HUES48 (cell line): ENCODE measurements at regions not wholly inside any gene's neighbourhood (a gene's known extent, or its start where the extent isn't known, plus 50 kb on each side); places are given as distances from the start of the nearest gene placed in this dataset.
"Not testable (repeated sequence)": the region's sequence is repeated elsewhere in the genome, so short reads cannot be mapped to it uniquely, and the experiment has no call there.

Experiments used
- H3K27ac ChIP-seq: one replicate; pipeline ENCODE4 v1.7.0; 2013; ENCODE audit warnings: low read depth, low read length, inconsistent platforms
- H3K27me3 ChIP-seq: 2 replicates; pipeline ENCODE4 v1.6.1; 2013; ENCODE audit warnings: mild to moderate bottlenecking, low read length; ENCODE audit not compliant: control insufficient read depth, insufficient read depth
- H3K36me3 ChIP-seq: 2 replicates; pipeline ENCODE4 v1.6.1; 2013; ENCODE audit warnings: low read length; ENCODE audit not compliant: control insufficient read depth, insufficient read depth
- H3K4me1 ChIP-seq: 2 replicates; pipeline ENCODE4 v1.6.1; 2013; ENCODE audit warnings: mild to moderate bottlenecking, low read length; ENCODE audit not compliant: control insufficient read depth, insufficient read depth
- H3K4me3 ChIP-seq: 2 replicates; pipeline ENCODE4 v1.5.1; 2013; ENCODE audit warnings: mild to moderate bottlenecking, low read depth, low read length
- H3K9ac ChIP-seq: 2 replicates; pipeline ENCODE4 v1.6.1; 2013; ENCODE audit warnings: mild to moderate bottlenecking, low read depth, low read length, moderate library complexity
- H3K9me3 ChIP-seq: 2 replicates; pipeline ENCODE4 v1.6.1; 2013; ENCODE audit warnings: low read length; ENCODE audit not compliant: control insufficient read depth, insufficient read depth

- H3K27me3 ChIP-seq = no peaks in the 10 kb centered on the region
- H3K4me3 ChIP-seq = no peak overlapping the region
- no peaks in the 10 kb centered on the region for H3K9me3 ChIP-seq
- H3K27ac ChIP-seq = no peak overlapping the region
- H3K36me3 ChIP-seq = no peaks in the 10 kb centered on the region
- no peak overlapping the region for H3K9ac ChIP-seq
- 0 out of 2 replicates have a peak, but pooled peaks cover 6% of the 10 kb centered on the region for H3K4me1 ChIP-seq
Measured at GRCh38 chr3:112765531-112765930, 81.1 kb downstream of the CD200R1L start.

GRCh38 chr3:112763258-112763657, 83.4 kb downstream of the CD200R1L start:
- no peaks in the 10 kb centered on the region for H3K4me1 ChIP-seq
- no peaks in the 10 kb centered on the region for H3K36me3 ChIP-seq
- no peaks in the 10 kb centered on the region for H3K27me3 ChIP-seq
- no peak overlapping the region for H3K9ac ChIP-seq
- no peaks in the 10 kb centered on the region for H3K9me3 ChIP-seq
- no peak overlapping the region for H3K27ac ChIP-seq
- H3K4me3 ChIP-seq = no peak overlapping the region

GRCh38 chr3:112761062-112761638, 85.5 kb downstream of the CD200R1L start:
- Histone ChIP-seq H3K36me3 (no peaks in the 10 kb centered on the region), H3K4me1 (no peaks in the 10 kb centered on the region), H3K27ac (no peak overlapping the region), H3K4me3 (no peak overlapping the region), H3K9ac (no peak overlapping the region), H3K9me3 (no peaks in the 10 kb centered on the region), H3K27me3 (no peaks in the 10 kb centered on the region)

GRCh38 chr3:112759681-112760080, 87.0 kb downstream of the CD200R1L start:
- no peak overlapping the region for H3K27ac ChIP-seq
- no peaks in the 10 kb centered on the region for H3K27me3 ChIP-seq
- H3K36me3 ChIP-seq = no peaks in the 10 kb centered on the region
- no peak overlapping the region for H3K4me3 ChIP-seq
- no peak overlapping the region for H3K9ac ChIP-seq
- no peaks in the 10 kb centered on the region for H3K9me3 ChIP-seq
- no peaks in the 10 kb centered on the region for H3K4me1 ChIP-seq

- Histone ChIP-seq H3K27me3 (no peaks in the 10 kb centered on the region), H3K36me3 (no peaks in the 10 kb centered on the region), H3K27ac (no peak overlapping the region), H3K9me3 (no peaks in the 10 kb centered on the region), H3K4me3 (no peak overlapping the region), H3K9ac (no peak overlapping the region), H3K4me1 (no peaks in the 10 kb centered on the region)
Measured at GRCh38 chr3:112759210-112759609, 87.5 kb downstream of the CD200R1L start.

- H3K27me3 ChIP-seq = no peaks in the 10 kb centered on the region
- no peaks in the 10 kb centered on the region for H3K9me3 ChIP-seq
- H3K36me3 ChIP-seq = no peaks in the 10 kb centered on the region
- H3K4me1 ChIP-seq = no peaks in the 10 kb centered on the region
- no peak overlapping the region for H3K4me3 ChIP-seq
- no peak overlapping the region for H3K9ac ChIP-seq
- no peak overlapping the region for H3K27ac ChIP-seq
Measured at GRCh38 chr3:112757197-112757596, 89.5 kb downstream of the CD200R1L start.

- Histone ChIP-seq H3K4me3 (no peak overlapping the region), H3K36me3 (no peaks in the 10 kb centered on the region), H3K9ac (no peak overlapping the region), H3K4me1 (no peaks in the 10 kb centered on the region), H3K27me3 (no peaks in the 10 kb centered on the region), H3K27ac (no peak overlapping the region), H3K9me3 (no peaks in the 10 kb centered on the region)
Measured at GRCh38 chr3:112755845-112756613, 90.6 kb downstream of the CD200R1L start.

- not testable (repeated sequence) for H3K36me3 ChIP-seq, H3K9ac ChIP-seq, H3K4me3 ChIP-seq, H3K9me3 ChIP-seq, H3K4me1 ChIP-seq, H3K27me3 ChIP-seq, H3K27ac ChIP-seq
Measured at GRCh38 chr3:112755046-112755445, 91.6 kb downstream of the CD200R1L start.

GRCh38 chr3:112751564-112752512, 94.8 kb downstream of the CD200R1L start:
- Histone ChIP-seq H3K4me3 (no peak overlapping the region), H3K9ac (no peak overlapping the region), H3K9me3 (no peaks in the 10 kb centered on the region), H3K4me1 (peaks cover 5% of the 10 kb centered on the region; the same call in 1 of the 2 replicates), H3K27ac (no peak overlapping the region), H3K36me3 (no peaks in the 10 kb centered on the region), H3K27me3 (no peaks in the 10 kb centered on the region)

GRCh38 chr3:112751061-112751460, 95.6 kb downstream of the CD200R1L start:
- Histone ChIP-seq H3K4me1 (peaks cover 5% of the 10 kb centered on the region; the same call in 1 of the 2 replicates), H3K4me3 (no peak overlapping the region), H3K36me3 (no peaks in the 10 kb centered on the region), H3K9me3 (no peaks in the 10 kb centered on the region), H3K9ac (no peak overlapping the region), H3K27me3 (no peaks in the 10 kb centered on the region), H3K27ac (no peak overlapping the region)

GRCh38 chr3:112747624-112748023, 99.0 kb downstream of the CD200R1L start:
- Histone ChIP-seq H3K9ac (no peak overlapping the region), H3K4me1 (peaks cover 18% of the 10 kb centered on the region), H3K27me3 (no peaks in the 10 kb centered on the region), H3K4me3 (no peak overlapping the region), H3K36me3 (no peaks in the 10 kb centered on the region), H3K27ac (no peak overlapping the region), H3K9me3 (no peaks in the 10 kb centered on the region)
